ENCODE measurements at regions not wholly inside any gene's neighbourhood (a gene's known extent, or its start where the extent isn't known, plus 50 kb on each side); places are given as distances from the start of the nearest gene placed in this dataset.

DNA sequence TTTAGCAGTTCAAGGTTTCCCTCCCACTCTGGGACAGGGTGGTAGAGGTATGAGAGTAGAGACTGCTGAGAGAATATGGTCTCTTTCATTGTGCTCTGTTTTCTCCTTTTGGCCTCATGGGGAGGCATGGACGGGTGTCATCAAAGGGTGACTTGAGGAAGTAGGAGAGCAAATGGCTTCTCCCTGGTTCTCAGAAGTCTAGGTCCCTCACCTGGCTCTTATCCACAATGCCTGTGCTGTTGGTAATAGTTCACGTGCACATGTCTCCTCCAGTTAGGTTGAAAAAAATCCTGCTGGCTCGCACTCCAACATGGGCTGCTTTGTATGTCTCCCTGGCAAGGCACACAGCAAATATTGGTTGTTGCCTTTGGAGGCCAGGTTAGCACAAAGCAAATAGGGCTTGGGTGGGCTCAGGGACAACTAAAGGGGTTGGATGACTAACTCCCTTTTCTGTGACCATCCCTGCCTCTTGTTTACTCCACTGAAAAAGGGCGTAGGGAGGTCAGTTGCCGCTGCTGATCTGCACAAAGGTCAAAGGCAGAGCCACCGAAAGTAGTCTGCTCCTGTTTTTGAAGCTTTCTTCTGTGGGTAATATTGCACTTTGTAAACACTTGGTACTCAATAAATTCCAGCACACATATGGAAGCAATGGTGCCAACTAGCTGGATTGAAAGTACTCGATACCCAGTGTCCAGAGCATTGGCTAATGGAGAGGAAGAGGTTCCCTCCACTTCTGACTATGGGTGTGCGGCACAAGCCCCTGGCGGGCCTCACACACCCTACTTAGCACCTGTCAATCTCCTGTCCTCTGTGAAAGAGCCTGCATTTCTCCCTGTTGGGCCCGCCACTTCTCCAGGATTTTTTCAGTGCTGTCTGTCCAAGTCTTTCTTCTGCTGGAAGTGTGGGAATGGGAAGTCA is 121.8 kb downstream of the SLC38A6 start:
- Mint-ChIP-seq H3K27me3 (no peaks in the 10 kb centered on the region), H3K36me3 (ENCODE audit: low read depth) (no peaks in the 10 kb centered on the region), H3K27ac (peak overlapping the region; percentile 29), H3K4me3 (no peak overlapping the region), H3K4me1 (peaks cover 24% of the 10 kb centered on the region), H3K9me3 (ENCODE audit: low read depth) (no peaks in the 10 kb centered on the region)
- ChIA-PET POLR2A (no interaction called here), CTCF (interaction anchor here (0.8 to 1.0 kb wide), 2 partner anchors 19 to 227 kb away, joined by 3 read pairs; no protein-coding TSS in a partner anchor)
- DNase-seq (peak; percentile 10), ATAC-seq (peak; percentile 34)
- intact Hi-C loops (cut with DNase I, micrococcal nuclease) = loop anchor here (1.0 kb wide), 1 partner anchor 75 kb away; no protein-coding TSS in a partner anchor

All from activated CD4-positive, alpha-beta T cell treated with anti-CD3 and anti-CD28 coated beads for 36 hours (primary cell).